Upper lobe of left lung (tissue), 6 donors: ENCODE measurements at regions not wholly inside any gene's neighbourhood (a gene's known extent, or its start where the extent isn't known, plus 50 kb on each side); places are given as distances from the start of the nearest gene placed in this dataset.
A peak's percentile ranks its signal among the peaks of the same experiment; 100 is the strongest.

Experiments used
- ATAC-seq, 2 donors: fragments of 200-7000 bp; cut with Tn5 transposase; one replicate each; pipeline ENCODE4 v1.9.1; 2022; ENCODE audit warnings: mild to moderate bottlenecking in 2 of 2, moderate library complexity in 2 of 2; ENCODE audit not compliant: low FRiP score in 2 of 2
- DNase-seq, 2 donors: peaks; one replicate each; pipeline ENCODE4 v3.0.0-alpha.2; 2019 to 2020
- H3K27ac ChIP-seq, 4 donors: fragments of 200-600 bp; sonication (generic); one replicate each; pipeline ENCODE4 v1.5.1; 2016 to 2019
- H3K27me3 ChIP-seq, 4 donors: fragments of 200-600 bp; sonication (generic); one replicate each; pipeline ENCODE4 v1.5.1; 2017 to 2019
- H3K36me3 ChIP-seq, 4 donors: fragments of 200-600 bp; sonication (generic); one replicate each; pipeline ENCODE4 v1.5.1; 2016 to 2019
- H3K4me1 ChIP-seq, 4 donors: fragments of 200-600 bp; sonication (generic); one replicate each; pipeline ENCODE4 v1.5.1; 2018 to 2019
- H3K4me3 ChIP-seq, 4 donors: fragments of 200-600 bp; sonication (generic); one replicate each; pipeline ENCODE4 v1.5.1; 2017 to 2019; ENCODE audit warnings: mild to moderate bottlenecking in 2 of 4, moderate library complexity in 1 of 4
- H3K9me3 ChIP-seq, 4 donors: fragments of 200-600 bp; sonication (generic); one replicate each; pipeline ENCODE4 v1.5.1; 2018 to 2019
- EP300 ChIP-seq, 4 donors: sonication (generic); formaldehyde crosslinking; IDR thresholded peaks; one replicate each; pipeline ENCODE4 v1.5.1; 2017; ENCODE audit warnings: antibody characterized with exemption in 4 of 4, control low read depth in 2 of 4
- POLR2A ChIP-seq, 4 donors: fragments of 450-650 bp; IDR thresholded peaks; one replicate each; pipeline ENCODE4 v1.5.1; 2016 to 2017; ENCODE audit warnings: antibody characterized with exemption in 4 of 4, mild to moderate bottlenecking in 2 of 4
- POLR2AphosphoS5 ChIP-seq, 2 donors: sonication (generic); formaldehyde crosslinking; IDR thresholded peaks; one replicate each; pipeline ENCODE4 v1.5.1; 2017; ENCODE audit warnings: antibody characterized with exemption in 2 of 2
- WGBS, 2 donors: methylation state at CpG; one replicate each; pipeline ENCODE4 v1.1.5; 2017 to 2018; 5-methylcytosine and 5-hydroxymethylcytosine counted together
- TF ChIP-seq, protein P1 (sequence below), 6 experiments: fragments of 450-650 bp in 4 of 6; fragments of 200-600 bp in 2 of 6; sonication (generic) in 2 of 6; IDR thresholded peaks; one replicate each; pipeline ENCODE4 v1.5.1; 2016 to 2019; ENCODE audit warnings: antibody characterized with exemption in 6 of 6
- donor health status: DM: no; HTN: no; CAD: no; lungs with moderate emphysema.
- donor health status: DM: no; HTN: yes; CAD: no; lungs with severe emphysema.

DNA sequence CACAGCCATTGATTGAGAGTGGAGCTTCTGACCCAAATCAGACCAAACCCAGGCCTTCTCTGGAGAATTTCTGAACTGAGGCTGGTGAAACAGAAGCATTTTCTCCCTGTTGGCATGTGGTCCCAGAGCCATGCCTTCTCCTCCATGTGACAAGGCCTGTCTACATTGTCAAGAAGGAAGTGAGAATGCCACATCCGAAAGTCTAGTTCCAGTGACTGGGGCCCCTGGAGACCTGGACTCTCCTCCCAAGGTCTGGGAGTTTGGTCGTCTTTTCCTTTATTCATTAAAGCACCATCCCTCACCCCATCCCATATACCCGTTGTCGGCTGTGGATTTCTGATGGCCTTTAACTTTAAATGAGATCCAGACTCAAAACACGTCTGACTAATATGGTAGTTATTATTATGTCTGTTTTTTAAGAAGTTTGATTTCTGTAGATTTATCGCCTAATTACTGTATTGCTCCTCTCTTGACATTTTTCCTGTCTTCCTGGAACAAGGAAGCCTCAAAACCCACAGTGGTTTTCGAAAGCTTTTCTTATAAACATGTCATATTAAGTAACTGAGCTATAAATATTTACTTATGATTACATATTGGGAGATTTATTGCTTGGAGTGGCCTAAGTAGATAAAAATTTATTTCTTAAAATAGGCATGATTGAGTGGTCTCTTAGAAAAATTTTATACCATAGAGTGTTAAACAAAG, 128.3 kb upstream of the FRY start:
- WGBS, 2 donors, result 55 to 59% methylated on average over 7 of the region's 7 CpGs
- TF ChIP-seq EP300 (IDR thresholded peaks at IDR 0.05), result no peak
- TF ChIP-seq, protein P1, sequence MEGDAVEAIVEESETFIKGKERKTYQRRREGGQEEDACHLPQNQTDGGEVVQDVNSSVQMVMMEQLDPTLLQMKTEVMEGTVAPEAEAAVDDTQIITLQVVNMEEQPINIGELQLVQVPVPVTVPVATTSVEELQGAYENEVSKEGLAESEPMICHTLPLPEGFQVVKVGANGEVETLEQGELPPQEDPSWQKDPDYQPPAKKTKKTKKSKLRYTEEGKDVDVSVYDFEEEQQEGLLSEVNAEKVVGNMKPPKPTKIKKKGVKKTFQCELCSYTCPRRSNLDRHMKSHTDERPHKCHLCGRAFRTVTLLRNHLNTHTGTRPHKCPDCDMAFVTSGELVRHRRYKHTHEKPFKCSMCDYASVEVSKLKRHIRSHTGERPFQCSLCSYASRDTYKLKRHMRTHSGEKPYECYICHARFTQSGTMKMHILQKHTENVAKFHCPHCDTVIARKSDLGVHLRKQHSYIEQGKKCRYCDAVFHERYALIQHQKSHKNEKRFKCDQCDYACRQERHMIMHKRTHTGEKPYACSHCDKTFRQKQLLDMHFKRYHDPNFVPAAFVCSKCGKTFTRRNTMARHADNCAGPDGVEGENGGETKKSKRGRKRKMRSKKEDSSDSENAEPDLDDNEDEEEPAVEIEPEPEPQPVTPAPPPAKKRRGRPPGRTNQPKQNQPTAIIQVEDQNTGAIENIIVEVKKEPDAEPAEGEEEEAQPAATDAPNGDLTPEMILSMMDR (IDR thresholded peaks at IDR 0.05), result no peak
- no peak for TF ChIP-seq POLR2AphosphoS5 (IDR thresholded peaks at IDR 0.05)
- TF ChIP-seq POLR2A (IDR thresholded peaks at IDR 0.05), result no peak
- DNase-seq (no peak), ATAC-seq (peak in 1 of 2 donors; percentile 48)
- Histone ChIP-seq H3K27ac (no peak overlapping the region), H3K4me1 (peaks cover 0 to 10% (median 3%) of the 10 kb centered on the region in 4 donors), H3K9me3 (no peaks in the 10 kb centered on the region), H3K27me3 (no peaks in the 10 kb centered on the region), H3K4me3 (no peak overlapping the region), H3K36me3 (no peaks in the 10 kb centered on the region)

DNA sequence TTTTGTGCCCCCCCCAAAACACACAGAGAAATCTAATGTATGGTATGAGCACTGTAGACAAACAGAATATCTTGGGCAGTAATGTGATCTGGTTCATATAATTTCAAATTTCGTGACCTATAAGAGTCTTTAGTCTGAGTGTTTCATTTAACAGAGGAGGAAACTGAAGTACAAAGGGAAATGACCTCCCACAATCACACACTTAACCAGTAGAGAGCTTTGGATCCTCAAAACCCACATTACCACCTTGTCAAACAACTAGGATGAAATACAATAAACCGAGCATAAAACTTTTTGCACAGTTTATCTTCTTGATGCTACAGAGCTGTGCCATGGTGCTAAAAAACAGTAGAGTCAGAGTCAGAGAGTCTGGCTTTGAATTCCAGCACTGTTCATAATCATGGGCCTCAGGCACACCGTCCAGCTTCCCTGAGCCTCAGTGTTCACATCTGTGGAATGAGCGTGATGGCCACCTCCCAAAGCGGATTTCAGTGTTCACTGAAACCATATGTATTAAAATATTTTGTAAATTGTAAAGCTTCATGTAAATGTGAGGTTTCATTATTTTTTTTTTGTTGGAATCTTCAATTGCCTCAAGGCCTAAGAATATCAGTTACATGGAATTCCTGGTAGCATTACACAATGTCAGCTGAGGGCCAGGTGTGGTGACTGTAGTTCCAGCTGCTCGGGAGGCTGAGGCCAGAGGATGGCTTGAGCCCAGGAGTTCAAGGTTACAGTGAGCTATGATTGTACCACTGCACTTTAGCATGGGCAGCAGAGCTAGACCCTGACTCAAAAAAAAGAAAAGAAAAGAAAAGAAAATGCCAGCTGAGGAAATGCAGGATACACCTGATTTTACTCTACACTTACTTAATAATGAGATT, 126.4 kb upstream of the FRY start:
- H3K4me1 ChIP-seq, result peaks cover 7 to 28% (median 18%) of the 10 kb centered on the region in 4 donors
- DNase-seq, result no peak
- 72 to 80% methylated on average over 6 of the region's 6 CpGs for WGBS, 2 donors
- no peaks in the 10 kb centered on the region for H3K9me3 ChIP-seq
- H3K4me3 ChIP-seq, result no peak overlapping the region
- H3K27me3 ChIP-seq, result no peaks in the 10 kb centered on the region
- H3K27ac ChIP-seq, result no peak overlapping the region
- H3K36me3 ChIP-seq, result no peaks in the 10 kb centered on the region
- ATAC-seq, result no peak
- TF ChIP-seq POLR2AphosphoS5 (IDR thresholded peaks at IDR 0.05), result no peak
- no peak for TF ChIP-seq POLR2A (IDR thresholded peaks at IDR 0.05)

DNA sequence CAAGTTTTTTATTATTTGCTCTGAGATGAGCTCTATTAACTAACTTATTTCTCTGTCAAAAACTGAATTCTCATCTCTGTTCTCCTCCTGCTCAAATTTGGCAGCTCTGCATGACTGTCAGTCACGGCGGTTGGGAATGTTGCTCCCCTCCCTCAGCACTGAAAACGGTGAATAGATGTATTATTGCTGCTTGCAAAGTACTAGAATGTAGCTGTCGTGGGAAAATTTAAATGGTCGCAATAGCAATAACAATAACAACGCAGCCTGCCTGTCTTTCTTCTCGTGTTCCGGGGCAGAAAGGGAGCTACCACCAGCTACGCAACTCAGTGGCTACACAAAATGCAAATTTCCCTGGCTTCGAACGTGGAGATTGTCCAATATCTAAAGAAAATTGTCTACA, 125.6 kb upstream of the FRY start:
- TF ChIP-seq POLR2A (IDR thresholded peaks at IDR 0.05) (no peak), POLR2AphosphoS5 (IDR thresholded peaks at IDR 0.05) (no peak), EP300 (IDR thresholded peaks at IDR 0.05) (no peak)
- TF ChIP-seq, protein P1 (IDR thresholded peaks at IDR 0.05), result no peak
- Histone ChIP-seq H3K9me3 (no peaks in the 10 kb centered on the region), H3K27ac (no peak overlapping the region), H3K4me1 (peaks cover 10 to 28% (median 24%) of the 10 kb centered on the region in 4 donors), H3K36me3 (no peaks in the 10 kb centered on the region), H3K27me3 (no peaks in the 10 kb centered on the region), H3K4me3 (no peak overlapping the region)
- ATAC-seq (no peak), DNase-seq (no peak)
- 66 to 76% methylated on average over 11 of the region's 11 CpGs for WGBS, 2 donors

DNA sequence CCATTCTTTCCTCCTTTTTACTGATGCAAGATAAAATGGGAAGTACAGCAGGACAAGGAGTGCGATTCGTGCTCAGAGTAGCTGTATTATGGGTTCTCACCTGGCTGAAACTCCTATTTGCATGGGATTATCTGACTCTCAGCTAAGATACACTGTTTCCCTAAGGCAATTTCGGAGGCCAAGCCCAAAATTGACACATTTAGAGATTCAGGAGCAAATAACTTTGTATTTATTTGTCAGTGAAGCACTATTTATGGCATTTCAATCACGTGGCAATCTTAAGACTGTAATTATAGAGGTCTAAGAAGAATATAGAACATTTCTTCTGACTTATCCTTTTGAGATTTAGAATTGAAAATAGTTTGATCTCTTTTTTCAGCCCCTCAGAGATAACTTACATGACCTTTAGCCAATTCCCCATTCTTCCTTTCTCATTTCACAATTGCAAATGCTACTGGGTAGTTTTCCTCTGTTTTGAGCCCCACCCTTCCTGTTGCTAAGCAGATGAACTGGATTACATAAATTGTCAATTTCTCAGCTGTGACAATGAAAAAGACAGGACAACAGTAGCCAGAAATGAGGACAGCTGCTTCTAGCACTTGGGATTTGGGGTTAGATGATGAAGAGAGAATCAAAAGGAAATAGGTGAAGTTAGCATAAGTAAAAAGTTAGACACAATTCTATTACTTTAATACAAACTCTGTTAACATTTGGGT, 122.7 kb upstream of the FRY start:
- TF ChIP-seq EP300 (IDR thresholded peaks at IDR 0.05) (peak in 1 of 4 donors; percentile 27), POLR2A (IDR thresholded peaks at IDR 0.05) (no peak), POLR2AphosphoS5 (IDR thresholded peaks at IDR 0.05) (no peak)
- TF ChIP-seq, protein P1 (IDR thresholded peaks at IDR 0.05), result no peak
- peak in 1 of 2 donors; percentile 82 for ATAC-seq

More for the DNA sequence above, 122.7 kb upstream of the FRY start:
- H3K27ac ChIP-seq, result peak overlapping the region in 2 of 4 donors; percentile 3 to 17
- no peak for DNase-seq
- peaks cover 10 to 26% (median 19%) of the 10 kb centered on the region in 4 donors for H3K4me1 ChIP-seq
- WGBS, 2 donors, result 62 to 65% methylated on average over 4 of the region's 4 CpGs
- H3K27me3 ChIP-seq, result no peaks in the 10 kb centered on the region
- H3K36me3 ChIP-seq, result no peaks in the 10 kb centered on the region
- H3K9me3 ChIP-seq, result no peaks in the 10 kb centered on the region
- H3K4me3 ChIP-seq, result no peak overlapping the region
